Glomerular visceral epithelial cell (primary cell): ENCODE measurements at regions not wholly inside any gene's neighbourhood (a gene's known extent, or its start where the extent isn't known, plus 50 kb on each side); places are given as distances from the start of the nearest gene placed in this dataset.

ENCODE experiments used
- DNase-seq: peaks from one replicate; pipeline ENCODE4 v3.0.0-alpha.2; 2016; ENCODE audit errors: extremely low spot score

DNA sequence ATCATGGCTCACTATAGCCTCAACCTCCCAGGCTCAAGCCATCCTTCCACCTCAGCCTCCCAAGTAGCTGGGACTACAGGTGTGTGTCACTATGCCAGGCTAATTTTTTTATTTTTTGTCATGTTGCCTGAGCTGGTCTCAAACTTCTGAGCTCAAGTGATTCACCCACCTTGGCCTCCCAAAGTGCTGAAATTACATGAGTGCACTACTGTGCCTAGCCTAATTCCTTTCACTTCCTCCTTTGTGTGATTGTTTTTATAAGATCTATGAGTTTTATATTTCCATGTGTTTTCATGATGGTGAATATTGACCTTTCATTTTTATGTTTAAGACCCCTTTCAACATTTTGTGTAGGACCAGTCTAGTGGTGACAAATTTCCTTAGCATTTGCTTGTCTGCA lies 55.2 kb upstream of the IL12B start:
- no peak for DNase-seq

DNA sequence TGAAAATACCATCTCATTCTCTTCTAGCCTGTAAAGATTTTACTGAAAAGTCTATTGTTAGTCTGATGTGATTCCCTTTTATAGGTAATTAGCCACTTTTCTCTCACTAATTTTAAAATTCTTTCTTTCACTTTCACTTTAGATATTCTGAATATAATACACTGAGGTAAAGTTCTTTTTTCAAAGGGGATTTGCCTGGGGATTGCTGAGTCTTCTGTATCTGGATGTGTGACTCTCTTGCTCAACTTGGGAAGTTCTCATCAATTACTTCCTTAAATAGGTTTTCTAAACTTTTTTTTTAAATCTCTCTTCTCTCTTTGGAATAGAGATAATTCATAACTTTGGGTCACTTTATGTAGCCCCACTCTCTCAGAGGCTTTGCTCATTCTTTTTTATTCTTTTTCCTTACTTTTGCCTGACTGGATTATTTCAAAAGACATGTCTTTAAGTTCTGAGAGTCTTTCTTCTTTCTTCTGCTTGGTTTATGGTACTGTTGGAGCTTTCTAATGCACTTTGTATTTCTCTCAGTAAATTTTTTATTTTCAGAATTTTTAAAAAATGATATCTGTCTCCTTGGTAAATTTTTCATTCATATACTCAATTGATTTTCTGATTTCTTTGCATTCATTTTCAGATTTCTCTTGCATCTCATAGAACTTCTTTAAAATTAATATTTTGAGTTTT lies 55.9 kb upstream of the IL12B start:
- no peak for DNase-seq

DNA sequence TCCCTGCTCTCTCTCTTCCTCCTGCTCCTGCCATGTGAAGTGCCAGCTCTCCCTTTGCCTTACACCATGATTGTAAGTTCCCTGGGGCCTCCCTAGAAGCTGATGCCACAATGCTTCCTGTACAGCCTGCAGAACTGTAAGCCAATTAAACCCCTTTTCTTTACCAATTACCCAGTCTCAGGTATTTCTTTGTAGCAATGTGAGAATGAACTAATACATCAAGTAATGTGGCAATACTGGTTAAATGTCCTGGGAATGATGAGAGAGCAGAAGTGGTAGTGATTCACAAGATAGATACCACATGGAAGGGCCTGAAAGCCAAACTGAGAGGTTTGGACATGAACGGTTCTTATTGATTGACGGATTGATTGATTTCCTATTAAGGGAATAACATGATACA lies 62.6 kb upstream of the IL12B start:
- DNase-seq: no peak

DNA sequence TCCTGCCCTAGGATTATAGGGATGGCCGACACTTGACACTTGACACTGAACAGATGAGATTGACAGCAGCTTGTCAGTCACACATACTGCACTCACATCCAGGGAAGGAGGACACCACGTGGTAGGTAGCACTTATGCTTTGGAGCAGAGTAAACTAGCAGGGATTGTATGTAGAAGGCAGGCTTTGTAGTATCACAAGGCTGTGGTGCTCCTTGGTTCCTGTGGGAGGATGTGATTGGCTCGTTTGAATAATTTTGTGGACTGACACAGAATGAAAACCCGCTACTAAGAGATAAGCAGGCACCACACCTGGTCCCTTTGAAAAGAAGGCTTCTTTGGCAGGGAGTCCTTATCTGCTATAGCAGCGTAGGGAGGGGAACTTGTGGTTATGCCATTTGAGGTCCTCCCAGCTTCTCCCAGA lies 63.6 kb upstream of the IL12B start:
- no peak for DNase-seq

DNA sequence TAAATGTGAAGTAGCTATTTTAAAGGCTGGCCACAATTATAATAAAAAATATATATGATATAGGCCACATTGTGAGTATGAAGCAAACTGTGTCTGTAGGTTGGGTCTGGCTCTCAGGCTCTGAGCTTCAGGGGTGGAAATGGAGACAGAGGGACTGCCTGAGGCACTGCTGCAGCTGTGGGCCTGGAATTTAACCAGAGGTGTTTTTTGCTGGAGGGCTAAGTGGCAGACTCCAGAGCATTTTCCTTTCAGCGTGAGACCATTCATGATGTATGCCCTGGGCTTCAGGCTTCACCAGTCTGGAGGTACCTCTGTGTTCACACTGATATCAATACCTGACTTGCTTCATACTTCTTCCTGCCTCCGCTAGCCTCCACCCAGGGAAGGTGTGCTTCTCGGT lies 64.9 kb upstream of the IL12B start:
- DNase-seq: no peak

DNA sequence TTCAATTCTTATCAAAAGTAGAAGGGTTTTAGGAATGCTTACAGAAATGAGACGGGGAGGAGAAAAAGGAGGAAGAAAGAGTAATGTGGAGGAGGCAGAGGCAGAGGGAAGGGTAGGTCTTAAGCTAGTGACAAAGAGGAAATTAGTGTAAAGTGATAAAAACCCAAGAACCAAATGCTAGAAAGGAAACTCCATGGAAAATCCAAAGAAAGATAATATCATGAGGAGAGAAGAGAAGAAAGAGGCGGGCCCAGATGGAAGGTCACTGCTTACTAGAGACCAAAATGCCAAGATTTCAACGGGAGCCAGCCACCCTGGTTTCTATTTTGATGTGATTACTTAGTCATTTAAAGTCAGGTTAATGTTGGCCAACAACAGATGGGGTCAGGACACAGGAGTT lies 68.6 kb upstream of the IL12B start:
- no peak for DNase-seq

DNA sequence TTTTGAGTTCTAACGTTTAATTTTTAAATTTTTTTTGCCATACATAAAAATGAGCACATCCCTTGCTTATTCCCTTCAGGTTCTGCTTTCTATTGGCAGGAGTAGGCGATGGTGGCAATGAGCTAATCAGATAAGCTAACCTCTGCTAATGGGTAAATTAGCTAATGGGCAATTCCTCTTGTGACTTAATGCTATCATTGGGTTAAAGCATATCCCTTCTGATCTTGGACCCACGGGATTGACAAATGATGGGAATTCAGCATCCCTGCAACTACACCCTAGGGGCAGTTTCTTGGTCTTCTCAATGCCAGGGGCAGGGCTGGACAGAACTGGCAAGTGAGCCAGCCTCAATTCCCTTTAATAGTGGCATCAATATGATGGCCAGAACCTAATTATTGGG lies 70.2 kb upstream of the IL12B start:
- DNase-seq: no peak

DNA sequence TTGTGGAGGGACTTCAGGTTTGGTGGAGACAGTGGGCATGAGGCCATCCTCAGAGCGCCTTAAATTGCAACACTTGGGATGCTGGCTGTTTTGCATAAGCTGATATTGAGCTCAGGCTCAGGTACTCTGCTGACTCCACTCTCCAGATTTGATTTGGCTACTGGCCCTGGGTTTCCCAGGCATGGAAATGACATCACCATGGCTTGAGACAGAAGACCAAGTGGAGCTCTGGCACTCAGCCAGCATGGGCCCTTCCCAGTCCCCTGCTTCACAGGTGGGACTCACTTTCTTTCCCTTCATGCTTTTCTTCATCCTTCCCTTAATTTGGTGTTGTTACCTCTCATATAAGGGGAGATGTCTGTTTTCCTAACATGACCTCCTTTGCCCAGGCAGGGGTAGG lies 72.0 kb upstream of the IL12B start:
- peak; percentile 50 for DNase-seq

DNA sequence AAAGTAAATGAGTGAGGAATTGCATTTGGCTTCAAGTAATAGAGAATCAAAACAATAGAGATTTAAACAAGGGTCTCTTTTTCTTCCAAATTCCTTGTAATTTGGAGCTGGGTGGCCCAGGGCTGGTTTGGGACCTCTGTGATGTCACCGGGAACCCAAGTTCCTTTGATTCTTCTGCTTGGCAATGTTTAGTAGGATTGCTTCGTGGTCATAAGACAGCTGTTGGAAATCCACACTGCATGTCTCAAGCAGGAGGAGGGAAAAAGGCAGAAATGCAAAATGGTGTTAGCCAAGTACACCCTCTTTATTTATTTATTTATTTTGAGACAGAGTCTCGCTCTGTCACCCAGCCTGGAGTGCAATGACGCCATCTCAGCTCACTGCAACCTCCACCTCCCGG lies 72.6 kb upstream of the IL12B start:
- no peak for DNase-seq

DNA sequence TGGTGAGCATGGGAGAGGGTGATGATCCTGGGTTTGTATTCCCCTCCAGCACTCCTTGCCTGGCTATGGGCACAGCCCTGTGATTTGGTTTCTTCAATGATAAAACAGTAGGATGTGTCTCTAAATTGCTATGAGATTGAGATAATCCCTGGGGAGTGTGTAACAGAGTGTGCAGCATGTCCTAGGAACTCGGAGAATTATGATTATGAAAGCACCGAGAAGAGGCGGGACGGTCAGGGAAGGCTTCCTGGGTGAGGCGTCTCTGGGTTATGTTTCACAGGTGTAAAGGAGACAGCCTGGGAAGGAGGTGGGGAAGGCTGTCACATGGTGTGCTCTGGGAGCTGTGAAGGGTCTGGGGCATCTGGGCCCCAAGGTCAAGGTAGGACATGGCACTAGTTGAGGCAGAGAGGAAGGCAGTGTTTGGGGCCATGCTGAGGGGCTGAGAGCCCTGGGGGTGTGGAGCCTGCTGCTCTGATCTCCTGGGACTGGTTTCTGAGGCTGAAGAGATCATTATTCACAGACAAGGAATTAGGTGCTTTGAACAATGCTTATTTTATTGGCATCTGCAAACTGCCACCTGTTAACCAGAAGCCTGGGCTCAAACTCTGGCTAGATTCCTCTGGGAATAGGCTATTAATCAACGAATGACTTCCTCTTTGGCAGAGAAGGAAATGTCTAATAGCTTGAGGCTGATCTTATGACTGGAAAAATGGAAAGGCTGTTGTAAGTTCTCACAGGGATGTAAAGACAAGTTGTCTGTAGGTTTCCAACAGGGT lies 73.8 kb upstream of the IL12B start:
- DNase-seq: no peak

DNA sequence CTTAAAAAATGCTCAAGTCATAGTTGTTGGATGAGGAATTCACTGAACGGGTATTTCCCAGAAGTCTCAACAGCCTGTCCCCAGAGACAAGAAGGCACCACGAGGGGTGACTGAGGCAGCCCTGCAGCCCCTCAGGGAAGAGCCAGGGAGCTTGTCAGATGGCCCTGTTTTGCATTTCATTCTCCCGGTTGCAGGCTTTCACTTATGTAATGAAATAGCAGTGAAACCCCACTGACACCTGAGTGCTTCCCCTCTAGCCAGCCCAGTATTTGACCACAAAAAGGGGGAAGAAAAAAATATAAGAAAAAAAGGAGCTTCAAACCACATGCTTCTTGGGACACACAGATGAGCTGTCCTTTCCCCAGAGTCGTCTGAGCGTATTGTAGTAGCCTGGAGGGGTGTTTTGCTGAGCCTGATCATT lies 75.3 kb upstream of the IL12B start:
- no peak for DNase-seq

DNA sequence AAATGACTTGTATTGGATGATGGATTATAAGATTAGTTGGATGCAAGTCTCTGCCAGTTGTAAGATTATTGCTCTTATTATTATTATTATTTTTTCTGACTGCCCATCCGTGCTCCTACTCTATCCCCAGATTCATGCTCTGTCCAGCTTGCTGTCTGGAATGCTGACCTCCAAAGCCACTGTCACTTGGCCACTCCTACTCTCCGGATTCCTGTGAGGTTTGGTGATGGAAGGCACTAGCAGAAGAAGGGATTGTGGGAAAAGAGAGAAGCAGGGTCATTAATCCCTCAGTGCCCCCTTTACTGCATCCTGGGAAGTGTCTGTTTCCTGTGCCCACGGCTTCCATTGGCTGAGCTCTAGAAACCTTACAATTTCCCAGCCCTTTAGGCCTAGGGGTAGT lies 76.3 kb upstream of the IL12B start:
- no peak for DNase-seq

DNA sequence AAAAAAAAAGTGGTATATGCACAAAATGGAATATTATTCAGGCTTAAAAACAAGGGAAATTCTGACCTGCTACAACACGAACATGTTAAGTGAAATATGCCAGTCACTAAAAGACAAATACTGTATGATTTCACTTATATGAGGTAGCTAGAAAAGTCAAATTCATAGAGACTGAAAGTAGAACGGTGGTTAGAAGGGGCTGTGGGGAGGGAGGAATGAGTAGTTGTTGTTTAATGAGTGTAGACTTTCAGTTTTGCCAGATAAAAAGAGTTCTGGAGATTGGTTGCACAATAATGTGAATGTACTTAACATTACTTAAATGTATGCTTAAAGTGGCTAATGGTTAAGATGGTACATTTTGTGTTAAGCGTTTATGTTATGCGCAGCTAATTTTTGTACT lies 79.5 kb upstream of the IL12B start:
- DNase-seq: no peak

DNA sequence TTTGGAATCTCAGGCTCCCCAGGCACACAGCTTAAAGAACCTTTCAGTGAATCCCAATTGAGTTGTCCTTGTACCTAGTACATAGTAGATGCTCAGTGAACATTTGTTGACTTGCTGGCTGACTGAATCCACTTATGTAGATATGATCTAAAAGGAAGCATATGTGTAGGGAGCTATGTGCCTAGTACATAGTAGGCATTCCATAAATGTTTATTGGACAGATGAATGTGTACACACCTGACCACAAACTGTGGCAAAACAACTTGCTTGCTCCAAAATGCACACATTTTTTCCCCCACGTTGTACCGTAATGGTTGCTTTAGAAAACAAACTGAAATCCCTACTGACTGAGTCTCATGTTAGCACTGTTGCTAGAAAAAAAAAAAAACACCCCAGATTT lies 80.2 kb upstream of the IL12B start:
- DNase-seq: no peak

DNA sequence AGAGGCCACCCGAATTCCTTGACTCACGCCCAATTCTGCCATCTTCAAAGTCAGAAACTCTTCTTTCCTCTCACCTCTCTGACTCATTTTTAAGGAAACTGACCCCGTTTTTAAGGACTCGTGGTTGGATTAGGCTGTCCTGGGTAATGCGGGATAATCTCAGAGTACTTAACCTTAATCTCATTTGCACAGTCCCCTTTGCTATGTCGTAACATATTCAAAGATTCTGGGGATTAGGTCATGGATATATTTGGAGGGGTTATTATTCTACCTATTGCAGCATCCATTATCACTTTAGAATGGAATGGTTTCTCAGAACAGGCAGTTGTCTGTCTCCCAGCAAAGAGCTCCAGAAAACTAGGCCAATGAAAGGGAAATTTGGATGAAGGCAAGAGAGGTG lies 80.8 kb upstream of the IL12B start:
- no peak for DNase-seq

DNA sequence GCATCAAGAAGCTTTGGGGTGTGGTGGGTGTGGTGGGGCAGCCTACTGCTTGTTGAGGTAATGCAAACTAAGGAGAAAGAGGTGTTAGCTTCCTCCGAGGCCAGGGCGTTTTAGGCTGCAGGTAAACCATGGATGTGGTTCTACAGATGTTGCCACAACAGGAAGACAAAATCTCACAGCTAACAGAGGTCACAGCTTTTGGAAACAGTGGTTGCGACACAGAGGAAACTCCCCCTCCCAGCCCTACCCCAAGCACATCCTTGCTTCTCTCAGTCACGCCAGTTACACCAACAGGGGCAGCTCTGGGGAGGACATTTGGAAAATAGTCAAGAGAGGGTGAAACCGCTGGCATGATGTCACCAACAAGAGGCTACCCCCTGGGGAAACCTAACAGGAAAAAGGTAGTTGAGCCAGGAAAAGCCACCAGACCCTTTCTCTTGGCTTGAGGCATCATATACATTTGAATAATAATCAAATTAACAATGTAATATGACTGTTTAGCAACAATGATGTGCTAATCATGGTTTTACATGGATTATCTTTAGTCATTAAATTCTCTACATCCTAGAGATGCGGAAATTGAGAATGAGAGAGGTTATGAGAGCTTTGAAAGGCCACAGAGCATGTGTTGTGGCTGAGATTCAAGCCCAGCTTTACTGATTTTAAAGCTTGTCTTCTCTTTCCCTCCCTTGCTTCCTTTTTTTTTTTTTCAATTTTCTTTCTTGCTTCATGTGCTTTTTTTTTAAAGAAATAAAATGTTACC lies 82.2 kb upstream of the IL12B start:
- peak; percentile 15 for DNase-seq

DNA sequence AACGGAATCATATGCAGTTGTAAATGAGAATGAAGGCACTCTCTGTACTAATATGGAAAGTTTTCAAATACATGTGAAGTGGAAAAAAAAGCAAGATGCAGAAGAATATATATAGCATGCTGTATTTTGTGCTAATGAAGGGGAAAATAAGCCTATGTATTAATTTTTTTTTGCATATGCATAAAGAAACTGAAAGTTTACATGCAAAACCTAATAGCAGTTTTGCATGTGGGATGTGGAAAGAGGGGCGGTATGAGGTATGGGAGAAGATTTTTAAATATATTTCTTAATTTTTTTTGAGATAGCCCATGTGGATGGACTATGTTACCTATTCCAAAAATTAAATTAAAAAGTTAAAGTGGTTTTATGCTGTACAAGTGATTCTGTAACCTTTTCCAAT lies 83.7 kb upstream of the IL12B start:
- no peak for DNase-seq

DNA sequence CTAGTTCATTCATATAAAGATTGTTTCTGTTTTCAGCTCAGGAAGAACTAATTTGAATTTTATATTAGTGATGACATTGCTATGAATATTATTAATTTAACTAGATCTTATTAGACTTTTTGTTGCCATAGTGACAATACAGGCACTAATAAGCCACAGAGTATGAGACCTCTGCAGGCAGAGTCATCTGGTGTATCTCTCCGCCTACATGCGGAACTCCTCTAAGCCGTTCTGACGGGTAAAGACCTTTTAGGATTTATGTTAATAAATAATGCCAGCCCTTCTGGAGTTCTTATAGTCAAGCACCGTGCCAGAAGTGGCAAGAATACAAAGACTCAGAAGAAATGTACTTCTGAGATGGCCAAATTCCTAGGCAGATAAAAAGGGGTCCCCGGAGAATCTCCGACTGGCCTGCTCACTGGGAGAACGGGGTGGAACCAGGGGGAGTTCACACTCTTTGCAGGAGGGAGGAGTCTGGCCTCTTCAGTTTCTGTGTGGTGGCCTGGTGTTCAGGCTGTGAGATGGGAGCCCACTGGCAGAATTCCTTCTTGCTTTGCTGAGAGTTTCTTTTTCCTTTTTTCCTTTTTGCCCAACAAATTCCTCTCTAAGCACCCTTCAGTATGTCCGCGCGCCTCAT lies 85.1 kb upstream of the IL12B start:
- DNase-seq: no peak

DNA sequence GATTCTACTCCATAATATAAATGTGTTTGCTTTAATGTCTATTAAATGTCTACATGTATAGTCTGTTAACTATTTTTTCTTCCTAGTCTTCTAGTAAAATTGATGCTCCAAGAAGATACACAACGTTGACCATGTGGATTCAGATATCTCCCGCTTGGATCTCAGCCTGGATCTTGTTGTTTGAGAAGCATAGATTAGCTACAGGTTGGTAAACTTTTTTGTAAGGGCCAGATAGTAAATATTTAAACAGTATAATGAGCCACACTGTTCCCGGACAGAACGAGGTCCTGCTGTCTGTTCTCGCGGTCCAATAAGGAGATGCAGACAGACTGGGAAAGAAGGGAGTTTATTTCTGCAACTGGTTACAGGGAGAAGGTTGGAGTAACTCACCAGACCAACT lies 86.2 kb upstream of the IL12B start:
- DNase-seq: no peak

DNA sequence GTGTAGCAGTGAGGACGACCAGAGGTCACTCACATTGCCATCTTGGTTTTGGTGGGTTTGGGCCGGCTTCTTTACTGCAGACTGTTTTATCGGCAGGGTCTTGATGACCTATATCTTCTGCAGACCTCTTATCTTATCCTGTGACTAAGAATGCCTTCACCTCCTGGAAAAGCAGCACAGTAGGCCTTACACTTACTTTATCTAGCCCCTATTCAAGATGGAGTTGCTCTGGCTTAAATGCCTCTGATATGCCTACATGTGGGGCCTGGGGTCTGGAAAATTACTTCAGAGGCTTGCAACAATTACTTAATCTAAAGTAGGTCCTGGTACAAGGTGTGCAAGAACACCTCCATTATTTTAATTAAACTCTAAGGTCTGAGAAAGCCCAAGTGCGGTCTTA lies 86.9 kb upstream of the IL12B start:
- no peak for DNase-seq

DNA sequence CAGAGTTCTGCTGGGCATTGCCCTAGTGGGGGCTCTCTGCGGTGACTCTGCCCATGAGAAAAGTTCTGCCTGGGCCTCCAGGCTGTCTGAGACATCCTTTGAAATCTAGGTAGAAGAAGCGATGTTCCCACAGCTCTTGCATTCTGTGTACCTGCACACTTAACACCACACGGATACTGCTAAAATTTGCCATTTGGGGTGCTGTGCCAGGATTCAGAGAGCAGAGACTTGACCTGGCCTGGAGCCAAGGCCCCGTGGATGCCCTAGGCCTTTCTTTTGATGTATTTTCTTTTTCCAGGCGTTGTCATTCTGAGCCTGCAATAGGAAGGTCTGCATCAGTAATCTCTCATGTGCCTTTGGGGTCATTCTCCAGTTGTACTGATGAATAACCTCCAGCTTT lies 89.3 kb upstream of the IL12B start:
- DNase-seq: no peak

DNA sequence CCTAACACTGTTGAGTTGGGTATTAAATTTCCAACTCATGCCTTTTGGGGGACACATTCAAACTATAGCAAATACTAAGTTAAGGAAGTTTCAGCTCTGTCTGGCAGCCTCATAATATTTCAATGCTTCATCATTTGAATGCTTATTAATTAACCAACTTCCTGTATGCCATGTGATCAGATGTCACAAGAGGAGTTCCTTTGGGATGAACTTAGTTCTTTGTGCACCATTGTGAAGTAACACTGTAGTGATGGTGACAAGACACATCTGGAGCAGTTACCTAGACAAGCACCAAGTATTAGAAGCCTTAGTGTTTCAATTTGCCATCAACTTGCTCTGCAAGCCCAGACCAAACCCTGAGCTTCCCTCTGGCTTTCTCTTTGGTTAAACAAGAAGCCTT lies 90.7 kb upstream of the IL12B start:
- DNase-seq: no peak

DNA sequence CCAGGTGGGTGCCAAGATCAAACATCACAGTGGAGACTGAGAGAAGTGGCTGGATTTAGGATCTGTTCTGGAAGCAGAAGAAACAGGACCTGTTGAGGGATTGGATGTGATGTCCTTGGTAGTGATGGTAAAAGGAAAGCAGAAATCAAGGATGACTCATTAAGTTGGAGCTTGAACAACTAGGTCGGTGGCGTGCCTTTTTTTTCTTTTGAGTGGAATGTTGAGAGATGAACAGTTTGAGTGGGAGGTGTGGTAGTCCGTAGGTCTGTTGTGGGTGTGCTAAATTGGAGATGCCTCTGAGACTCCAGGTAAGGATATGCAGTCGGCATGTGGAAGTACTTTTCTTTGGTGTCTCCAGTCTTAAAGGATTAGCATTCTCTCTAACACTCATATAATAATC lies 92.1 kb upstream of the IL12B start:
- DNase-seq: no peak
